ENCODE measurements at regions not wholly inside any gene's neighbourhood (a gene's known extent, or its start where the extent isn't known, plus 50 kb on each side); places are given as distances from the start of the nearest gene placed in this dataset.
A peak's percentile ranks its signal among the peaks of the same experiment; 100 is the strongest.

- DNase-seq: no peak
These were observed 396.7 kb upstream of the HS6ST1 start for GRCh38 chr2:128715360-128715759.

GRCh38 chr2:128716299-128716721 is 397.6 kb upstream of the HS6ST1 start:
- no peak for DNase-seq

GRCh38 chr2:128717758-128718710 is 399.4 kb upstream of the HS6ST1 start:
- DNase-seq: no peak

GRCh38 chr2:128720080-128721022 is 401.7 kb upstream of the HS6ST1 start:
- DNase-seq: no peak

- DNase-seq: no peak
These were observed 402.4 kb upstream of the HS6ST1 start for GRCh38 chr2:128721096-128721495.

GRCh38 chr2:128722489-128722888 is 403.8 kb upstream of the HS6ST1 start:
- no peak for DNase-seq

- DNase-seq: no peak
These were observed 405.9 kb upstream of the HS6ST1 start for GRCh38 chr2:128724547-128724946.

GRCh38 chr2:128724972-128725371 is 406.3 kb upstream of the HS6ST1 start:
- no peak for DNase-seq

- no peak for DNase-seq
These were observed 407.6 kb upstream of the HS6ST1 start for GRCh38 chr2:128726236-128726635.

- DNase-seq: no peak
These were observed 408.2 kb upstream of the HS6ST1 start for GRCh38 chr2:128726911-128727310.

GRCh38 chr2:128727404-128727803 is 408.7 kb upstream of the HS6ST1 start:
- no peak for DNase-seq

GRCh38 chr2:128727914-128728313 is 409.2 kb upstream of the HS6ST1 start:
- no peak for DNase-seq

- DNase-seq: no peak
These were observed 410.4 kb upstream of the HS6ST1 start for GRCh38 chr2:128729051-128729450.

GRCh38 chr2:128731994-128732650 is 413.5 kb upstream of the HS6ST1 start:
- no peak for DNase-seq

GRCh38 chr2:128732976-128733431 is 414.3 kb upstream of the HS6ST1 start:
- DNase-seq: no peak

GRCh38 chr2:128733450-128733849 is 414.8 kb upstream of the HS6ST1 start:
- no peak for DNase-seq

GRCh38 chr2:128734521-128735295 is 416.0 kb upstream of the HS6ST1 start:
- no peak for DNase-seq

- DNase-seq: no peak
These were observed 416.8 kb upstream of the HS6ST1 start for GRCh38 chr2:128735296-128735960.

GRCh38 chr2:128736046-128736688 is 417.5 kb upstream of the HS6ST1 start:
- DNase-seq: no peak

GRCh38 chr2:128736689-128737545 is 418.2 kb upstream of the HS6ST1 start:
- DNase-seq: peak; percentile 38

All from activated CD4-positive, alpha-beta T cell treated with anti-CD3 and anti-CD28 coated beads, Interleukin-2, amount 50 U/mL, for 1 hour (primary cell).